ENCODE measurements at regions not wholly inside any gene's neighbourhood (a gene's known extent, or its start where the extent isn't known, plus 50 kb on each side); places are given as distances from the start of the nearest gene placed in this dataset.
"Not testable (repeated sequence)": the region's sequence is repeated elsewhere in the genome, so short reads cannot be mapped to it uniquely, and the experiment has no call there.

- no peak overlapping the region for H3K27ac Mint-ChIP-seq
- no peaks in the 10 kb centered on the region for H3K9me3 Mint-ChIP-seq (ENCODE audit: low read depth)
- no peak overlapping the region for H3K4me3 Mint-ChIP-seq
Observed at GRCh38 chr5:87141544-87141943, 126.1 kb upstream of the RASA1 start.

GRCh38 chr5:87145853-87146252 is 121.8 kb upstream of the RASA1 start:
- H3K27ac Mint-ChIP-seq; H3K27me3 Mint-ChIP-seq; H3K9me3 Mint-ChIP-seq (ENCODE audit: low read depth); H3K4me3 Mint-ChIP-seq; H3K36me3 Mint-ChIP-seq; H3K4me1 Mint-ChIP-seq (ENCODE audit: low read depth): not testable (repeated sequence)

More at GRCh38 chr5:87141544-87141943, 126.1 kb upstream of the RASA1 start:
- Mint-ChIP-seq H3K36me3 (peaks cover 2% of the 10 kb centered on the region), H3K4me1 (ENCODE audit: low read depth) (peaks cover 3% of the 10 kb centered on the region), H3K27me3 (no peaks in the 10 kb centered on the region)

GRCh38 chr5:87147441-87147840 is 120.2 kb upstream of the RASA1 start:
- Mint-ChIP-seq H3K27ac (no peak overlapping the region), H3K9me3 (ENCODE audit: low read depth) (no peaks in the 10 kb centered on the region)

GRCh38 chr5:87150630-87151029 is 117.1 kb upstream of the RASA1 start:
- H3K36me3 Mint-ChIP-seq: no peaks in the 10 kb centered on the region
- H3K27ac Mint-ChIP-seq: no peak overlapping the region
- no peaks in the 10 kb centered on the region for H3K9me3 Mint-ChIP-seq (ENCODE audit: low read depth)
- H3K4me3 Mint-ChIP-seq: no peak overlapping the region
- H3K4me1 Mint-ChIP-seq (ENCODE audit: low read depth): peaks cover 7% of the 10 kb centered on the region
- no peaks in the 10 kb centered on the region for H3K27me3 Mint-ChIP-seq

More at GRCh38 chr5:87147441-87147840, 120.2 kb upstream of the RASA1 start:
- no peaks in the 10 kb centered on the region for H3K27me3 Mint-ChIP-seq
- peaks cover 2% of the 10 kb centered on the region for H3K36me3 Mint-ChIP-seq
- peaks cover 7% of the 10 kb centered on the region for H3K4me1 Mint-ChIP-seq (ENCODE audit: low read depth)
- no peak overlapping the region for H3K4me3 Mint-ChIP-seq

GRCh38 chr5:87151547-87151946 is 116.1 kb upstream of the RASA1 start:
- peaks cover 7% of the 10 kb centered on the region for H3K4me1 Mint-ChIP-seq (ENCODE audit: low read depth)
- no peak overlapping the region for H3K27ac Mint-ChIP-seq
- no peak overlapping the region for H3K4me3 Mint-ChIP-seq
- H3K9me3 Mint-ChIP-seq (ENCODE audit: low read depth): no peaks in the 10 kb centered on the region
- H3K27me3 Mint-ChIP-seq: no peaks in the 10 kb centered on the region
- H3K36me3 Mint-ChIP-seq: no peaks in the 10 kb centered on the region

- H3K4me1 Mint-ChIP-seq (ENCODE audit: low read depth): peaks cover 7% of the 10 kb centered on the region
- H3K4me3 Mint-ChIP-seq: no peak overlapping the region
- no peaks in the 10 kb centered on the region for H3K9me3 Mint-ChIP-seq (ENCODE audit: low read depth)
- H3K27me3 Mint-ChIP-seq: no peaks in the 10 kb centered on the region
- no peaks in the 10 kb centered on the region for H3K36me3 Mint-ChIP-seq
- H3K27ac Mint-ChIP-seq: no peak overlapping the region
Observed at GRCh38 chr5:87152886-87153285, 114.8 kb upstream of the RASA1 start.

- Mint-ChIP-seq H3K27me3 (no peaks in the 10 kb centered on the region), H3K4me1 (ENCODE audit: low read depth) (peaks cover 7% of the 10 kb centered on the region), H3K9me3 (ENCODE audit: low read depth) (no peaks in the 10 kb centered on the region)
Observed at GRCh38 chr5:87154191-87154590, 113.5 kb upstream of the RASA1 start.

GRCh38 chr5:87155106-87155505 is 112.6 kb upstream of the RASA1 start:
- no peaks in the 10 kb centered on the region for H3K9me3 Mint-ChIP-seq (ENCODE audit: low read depth)
- H3K36me3 Mint-ChIP-seq: no peaks in the 10 kb centered on the region
- H3K4me3 Mint-ChIP-seq: no peak overlapping the region
- no peaks in the 10 kb centered on the region for H3K27me3 Mint-ChIP-seq
- H3K4me1 Mint-ChIP-seq (ENCODE audit: low read depth): peaks cover 7% of the 10 kb centered on the region
- H3K27ac Mint-ChIP-seq: no peak overlapping the region

More at GRCh38 chr5:87154191-87154590, 113.5 kb upstream of the RASA1 start:
- H3K4me3 Mint-ChIP-seq: no peak overlapping the region
- H3K27ac Mint-ChIP-seq: no peak overlapping the region
- no peaks in the 10 kb centered on the region for H3K36me3 Mint-ChIP-seq

- no peak overlapping the region for H3K4me3 Mint-ChIP-seq
- no peak overlapping the region for H3K27ac Mint-ChIP-seq
- H3K4me1 Mint-ChIP-seq (ENCODE audit: low read depth): peaks cover 2% of the 10 kb centered on the region
Observed at GRCh38 chr5:87156631-87157030, 111.1 kb upstream of the RASA1 start.

GRCh38 chr5:87164409-87164808 is 103.3 kb upstream of the RASA1 start:
- Mint-ChIP-seq H3K36me3 (no peaks in the 10 kb centered on the region), H3K27me3 (no peaks in the 10 kb centered on the region), H3K4me3 (no peak overlapping the region), H3K9me3 (ENCODE audit: low read depth) (no peaks in the 10 kb centered on the region), H3K27ac (no peak overlapping the region), H3K4me1 (ENCODE audit: low read depth) (peaks cover 4% of the 10 kb centered on the region)

More at GRCh38 chr5:87156631-87157030, 111.1 kb upstream of the RASA1 start:
- H3K36me3 Mint-ChIP-seq: no peaks in the 10 kb centered on the region
- H3K27me3 Mint-ChIP-seq: no peaks in the 10 kb centered on the region
- no peaks in the 10 kb centered on the region for H3K9me3 Mint-ChIP-seq (ENCODE audit: low read depth)

- Mint-ChIP-seq H3K9me3 (ENCODE audit: low read depth) (no peaks in the 10 kb centered on the region), H3K4me3 (no peak overlapping the region), H3K36me3 (no peaks in the 10 kb centered on the region), H3K27ac (no peak overlapping the region), H3K27me3 (no peaks in the 10 kb centered on the region), H3K4me1 (ENCODE audit: low read depth) (peaks cover 4% of the 10 kb centered on the region)
Observed at GRCh38 chr5:87169300-87169991, 98.2 kb upstream of the RASA1 start.

GRCh38 chr5:87170799-87171198 is 96.9 kb upstream of the RASA1 start:
- Mint-ChIP-seq H3K27me3 (no peaks in the 10 kb centered on the region), H3K27ac (no peak overlapping the region), H3K36me3 (no peaks in the 10 kb centered on the region), H3K4me3 (no peak overlapping the region), H3K9me3 (ENCODE audit: low read depth) (no peaks in the 10 kb centered on the region), H3K4me1 (ENCODE audit: low read depth) (peaks cover 4% of the 10 kb centered on the region)

GRCh38 chr5:87182649-87183048 is 85.0 kb upstream of the RASA1 start:
- no peak overlapping the region for H3K27ac Mint-ChIP-seq
- peaks cover 23% of the 10 kb centered on the region for H3K4me1 Mint-ChIP-seq (ENCODE audit: low read depth)
- no peaks in the 10 kb centered on the region for H3K9me3 Mint-ChIP-seq (ENCODE audit: low read depth)
- H3K4me3 Mint-ChIP-seq: peak overlapping the region; percentile 53
- no peaks in the 10 kb centered on the region for H3K36me3 Mint-ChIP-seq
- no peaks in the 10 kb centered on the region for H3K27me3 Mint-ChIP-seq

- Mint-ChIP-seq H3K27me3 (no peaks in the 10 kb centered on the region), H3K9me3 (ENCODE audit: low read depth) (no peaks in the 10 kb centered on the region), H3K36me3 (no peaks in the 10 kb centered on the region), H3K27ac (no peak overlapping the region), H3K4me1 (ENCODE audit: low read depth) (peaks cover 23% of the 10 kb centered on the region), H3K4me3 (no peak overlapping the region)
Observed at GRCh38 chr5:87183896-87184295, 83.8 kb upstream of the RASA1 start.

- peaks cover 23% of the 10 kb centered on the region for H3K4me1 Mint-ChIP-seq (ENCODE audit: low read depth)
- H3K36me3 Mint-ChIP-seq: no peaks in the 10 kb centered on the region
- H3K4me3 Mint-ChIP-seq: no peak overlapping the region
- H3K27me3 Mint-ChIP-seq: no peaks in the 10 kb centered on the region
- no peak overlapping the region for H3K27ac Mint-ChIP-seq
- no peaks in the 10 kb centered on the region for H3K9me3 Mint-ChIP-seq (ENCODE audit: low read depth)
Observed at GRCh38 chr5:87184605-87185004, 83.1 kb upstream of the RASA1 start.

GRCh38 chr5:87185838-87186237 is 81.8 kb upstream of the RASA1 start:
- Mint-ChIP-seq H3K4me3 (no peak overlapping the region), H3K36me3 (no peaks in the 10 kb centered on the region), H3K4me1 (ENCODE audit: low read depth) (peaks cover 21% of the 10 kb centered on the region), H3K9me3 (ENCODE audit: low read depth) (no peaks in the 10 kb centered on the region), H3K27ac (no peak overlapping the region), H3K27me3 (no peaks in the 10 kb centered on the region)
